Left lobe of liver (tissue), 2 donors: ENCODE measurements at regions not wholly inside any gene's neighbourhood (a gene's known extent, or its start where the extent isn't known, plus 50 kb on each side); places are given as distances from the start of the nearest gene placed in this dataset.

Experiments
- ATAC-seq: fragments of 200-7000 bp; cut with Tn5 transposase; one replicate; pipeline ENCODE4 v1.9.1; 2020; ENCODE audit warnings: mild to moderate bottlenecking, moderate library complexity
- DNase-seq: peaks from one replicate; pipeline ENCODE4 v3.0.0-alpha.2; 2020; ENCODE audit warnings: low spot score
- donor health status: DM: no; HTN: no; CAD: no; lungs with moderate emphysema.
- donor health status: DM: no; HTN: yes; CAD: no.

DNA sequence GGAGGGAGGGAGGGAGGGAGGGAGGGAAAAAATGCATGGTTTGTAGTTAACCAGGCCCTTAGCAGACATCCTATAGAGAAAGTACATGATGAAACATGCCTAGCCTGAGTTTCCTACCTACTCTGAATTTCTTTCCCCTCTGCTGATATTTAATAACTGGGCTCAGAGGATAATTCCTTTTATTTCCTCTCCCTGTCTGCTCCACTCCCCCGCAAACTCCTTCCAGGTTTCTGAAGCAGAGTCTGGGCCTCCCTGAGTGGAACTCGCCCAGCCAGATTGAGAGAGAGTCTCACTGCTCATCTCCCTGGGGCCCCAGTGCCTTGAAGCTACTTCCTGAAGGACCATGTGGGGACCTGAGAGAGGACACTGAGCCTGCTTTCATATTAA lies 111.9 kb upstream of the SLC44A3 start:
- no peak for ATAC-seq

DNA sequence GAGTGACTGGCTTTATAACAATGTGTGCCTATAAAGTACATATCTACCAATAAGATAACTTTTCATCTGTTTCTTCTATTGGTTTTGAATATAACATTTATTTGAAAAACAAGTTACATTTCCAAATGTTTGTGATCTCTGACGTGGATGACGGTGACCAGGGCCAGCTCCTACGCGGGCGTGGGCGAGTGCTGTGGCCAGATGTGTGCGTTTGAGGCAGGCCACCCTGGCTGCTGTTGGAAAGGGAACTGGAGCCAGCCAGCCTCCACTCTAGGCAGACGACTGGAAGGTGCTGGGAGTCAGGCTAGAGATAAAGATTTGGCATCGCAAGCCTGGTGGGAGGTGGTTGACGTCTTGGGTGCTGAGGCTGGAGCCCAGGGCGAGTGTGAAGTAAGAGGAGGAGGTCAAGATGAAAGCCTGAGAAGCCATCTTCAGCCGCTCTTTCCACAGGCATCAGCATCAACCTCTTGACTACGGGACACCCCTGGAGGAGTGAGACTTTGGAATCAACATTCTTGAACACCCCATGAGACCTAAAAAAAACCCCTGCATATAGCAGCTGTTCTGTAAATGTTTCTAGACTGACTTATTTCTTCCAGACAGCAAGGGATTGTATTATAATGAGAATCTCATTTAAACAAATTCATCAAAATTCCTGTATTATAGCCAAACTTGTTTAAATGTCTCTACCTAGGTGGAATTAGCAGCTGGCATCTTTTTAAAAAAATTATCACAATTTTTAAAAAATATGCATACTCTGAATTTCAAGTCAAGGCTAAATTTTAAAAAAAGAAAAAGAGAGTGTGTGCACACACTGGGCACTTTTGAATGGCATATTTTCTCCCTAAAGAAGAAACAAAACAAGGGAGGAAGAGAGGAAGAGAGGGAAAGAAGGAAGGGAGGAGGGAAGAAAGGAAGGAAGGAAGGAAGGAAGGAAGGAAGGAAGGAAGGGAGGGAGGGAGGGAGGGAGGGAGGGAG lies 112.5 kb upstream of the SLC44A3 start:
- no peak for DNase-seq
- ATAC-seq, result no peak

More for the DNA sequence above, 111.9 kb upstream of the SLC44A3 start:
- DNase-seq, result no peak

DNA sequence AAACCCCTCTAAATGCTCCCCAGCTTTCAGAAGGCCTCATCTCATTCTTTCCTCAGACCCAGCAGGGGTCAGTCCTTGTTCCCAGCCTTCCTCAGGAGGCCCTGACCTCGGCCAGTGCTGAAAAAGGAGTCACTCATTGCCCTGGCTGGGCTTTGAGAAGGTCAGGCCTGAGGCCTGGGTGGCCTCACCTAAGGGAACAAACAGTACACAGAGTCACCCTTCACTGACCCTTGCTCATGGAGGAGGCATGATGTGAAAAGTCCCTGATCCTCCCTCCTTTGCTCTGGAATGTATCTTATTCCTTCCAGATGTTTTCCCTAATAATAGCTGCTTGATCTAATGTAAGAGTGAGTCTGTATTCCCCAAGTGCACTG lies 117.7 kb upstream of the SLC44A3 start:
- no peak for DNase-seq
- ATAC-seq, result no peak

DNA sequence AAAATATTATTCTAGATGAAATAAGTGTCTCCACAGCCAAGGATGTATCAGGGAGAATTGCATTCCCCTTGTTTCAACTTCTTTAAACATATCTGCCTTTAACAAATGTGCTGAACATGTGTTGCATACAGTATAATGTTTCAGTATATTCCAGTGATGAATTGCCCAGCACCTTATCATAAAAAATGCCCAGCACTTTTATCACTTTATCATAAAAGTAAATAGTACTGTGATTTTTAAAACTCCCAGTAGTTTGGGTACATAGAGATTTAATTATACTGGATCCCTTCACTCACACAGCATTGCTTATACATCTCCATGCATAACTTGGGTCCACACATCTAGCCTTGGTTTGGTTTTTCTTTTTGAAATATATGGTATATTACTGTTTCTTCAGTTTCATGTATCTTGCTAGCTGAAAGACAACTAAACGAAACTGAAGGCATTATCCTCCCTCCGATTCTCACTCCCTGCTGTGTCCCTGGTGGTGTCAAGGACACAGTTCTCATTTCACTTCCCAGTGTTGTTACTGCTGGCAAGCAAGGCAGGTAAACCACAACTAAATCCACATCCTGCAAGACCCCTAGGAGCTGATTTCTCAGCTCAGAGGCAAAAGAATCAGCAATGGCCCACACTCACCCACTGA lies 118.2 kb upstream of the SLC44A3 start:
- DNase-seq, result no peak
- ATAC-seq, result no peak

DNA sequence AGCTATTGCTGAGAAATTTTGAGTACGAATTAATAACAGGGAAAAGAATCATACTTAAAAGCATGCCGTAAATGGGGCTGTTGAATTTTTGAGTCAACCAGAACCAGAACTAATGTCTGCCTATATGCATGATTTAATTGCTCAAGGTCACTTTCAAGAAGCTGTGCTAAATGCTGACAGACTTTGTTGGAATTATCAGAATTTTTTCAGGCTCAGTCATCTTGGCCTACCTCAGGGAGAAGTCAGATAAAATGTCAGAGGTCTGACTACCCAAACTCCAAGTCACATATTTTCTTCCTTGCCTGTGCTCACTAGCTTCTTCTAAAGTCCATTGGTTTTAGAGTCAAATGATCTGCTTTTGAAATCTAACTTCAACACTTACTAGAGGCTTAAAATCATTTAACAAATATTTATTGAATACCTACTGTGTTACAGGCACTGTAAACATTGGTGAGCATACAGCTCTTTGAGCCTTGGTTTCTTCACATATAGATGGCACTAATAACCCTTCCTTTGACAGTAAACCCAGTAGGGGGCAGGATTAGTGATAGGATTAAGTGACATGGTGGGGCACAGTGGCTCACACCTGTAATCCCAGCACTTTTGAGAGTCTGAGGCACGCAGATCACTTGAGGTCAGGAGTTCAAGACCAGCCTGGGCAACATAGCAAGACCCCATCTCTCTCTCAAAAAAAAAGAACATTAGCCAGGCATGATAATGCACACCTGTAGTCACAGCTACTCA lies 121.2 kb upstream of the SLC44A3 start:
- ATAC-seq (no peak), DNase-seq (no peak)

DNA sequence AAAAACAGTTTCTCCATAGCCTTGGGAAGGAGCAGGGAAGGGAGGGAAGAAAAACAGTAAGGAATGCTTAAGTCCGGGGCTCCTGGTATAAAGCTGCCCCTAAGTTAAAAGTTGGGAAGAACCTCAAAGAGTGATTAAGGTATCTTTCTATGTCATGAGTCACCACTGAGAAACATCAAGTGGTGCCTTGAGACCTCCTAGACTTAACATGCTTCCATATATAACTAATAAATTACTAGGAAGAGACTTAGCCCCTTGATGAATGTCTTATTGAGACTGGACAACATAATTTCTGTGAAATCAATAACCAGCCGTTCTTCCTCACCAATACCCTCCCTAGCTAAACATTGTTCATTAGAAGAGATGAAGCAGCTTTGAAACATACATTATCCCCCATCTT lies 121.8 kb upstream of the SLC44A3 start:
- ATAC-seq, result no peak
- DNase-seq, result no peak

DNA sequence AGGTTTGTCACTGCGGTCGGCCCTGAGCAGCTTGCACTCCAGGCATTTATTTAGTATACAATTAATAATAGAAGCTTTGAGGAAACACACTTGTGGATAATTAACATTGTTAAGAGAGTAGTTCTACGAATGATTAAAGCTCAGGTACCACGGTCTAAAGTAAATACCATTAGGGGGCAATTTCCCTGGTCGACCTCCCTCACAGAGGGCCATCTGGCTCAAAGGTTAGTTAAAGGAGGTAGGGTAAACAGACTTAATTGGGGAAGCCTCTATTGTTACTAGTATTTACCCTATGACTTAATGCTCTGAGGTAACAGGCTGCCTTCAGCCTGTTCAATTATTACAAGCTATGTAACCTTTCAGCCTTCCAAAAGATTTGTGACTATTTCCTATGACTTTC lies 122.3 kb upstream of the SLC44A3 start:
- ATAC-seq (no peak), DNase-seq (no peak)

DNA sequence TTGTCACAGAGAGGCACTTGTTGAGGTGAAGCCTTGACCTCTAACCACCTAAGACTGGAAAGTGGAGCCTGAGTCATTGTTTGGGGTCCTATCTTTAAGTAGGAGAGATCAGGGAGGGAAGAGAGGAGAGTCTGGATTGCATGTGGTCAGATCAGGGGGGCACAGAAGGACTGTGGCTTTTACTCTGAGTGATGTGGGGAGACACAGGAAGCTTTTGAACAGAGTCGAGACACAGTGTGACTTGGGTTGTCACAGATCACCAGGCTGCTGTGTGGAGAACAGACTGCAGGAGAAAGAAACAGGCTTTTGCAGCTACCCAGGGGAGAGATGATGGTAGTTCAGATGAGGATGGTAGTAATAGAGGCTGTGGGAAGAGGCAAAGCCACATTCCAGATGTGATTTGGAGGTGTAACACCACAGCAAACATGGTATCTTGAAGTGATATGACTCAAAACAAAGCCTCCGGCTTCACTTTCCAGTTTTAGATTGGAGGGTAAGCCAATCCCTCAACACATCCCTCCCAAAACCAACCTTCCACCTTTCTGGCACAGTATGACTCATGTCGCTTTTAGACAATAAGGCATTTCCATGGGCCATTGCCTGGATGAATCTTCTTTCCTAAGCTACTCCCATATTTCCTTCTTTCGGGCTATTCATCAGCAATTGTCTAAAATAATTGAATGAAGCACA lies 125.8 kb upstream of the SLC44A3 start:
- ATAC-seq, result no peak
- no peak for DNase-seq

DNA sequence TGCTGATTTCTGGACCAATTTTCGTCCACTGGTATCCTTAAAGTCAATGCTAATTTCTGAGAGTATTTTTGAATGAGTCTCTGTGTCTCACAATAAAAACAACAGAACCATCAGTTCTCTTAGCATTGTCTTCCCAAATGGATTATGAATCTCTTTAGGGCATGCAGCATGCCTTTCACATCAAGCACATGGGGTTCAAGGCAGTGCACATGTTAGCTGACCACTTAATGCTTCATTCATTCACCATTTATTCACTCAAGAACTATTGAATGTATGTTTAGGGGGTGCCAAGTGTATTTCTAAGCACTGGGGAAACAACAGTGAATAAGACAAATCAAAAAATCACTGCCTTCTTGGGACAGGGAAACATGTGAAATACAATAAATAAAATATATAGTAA lies 126.7 kb upstream of the SLC44A3 start:
- ATAC-seq (no peak), DNase-seq (no peak)

DNA sequence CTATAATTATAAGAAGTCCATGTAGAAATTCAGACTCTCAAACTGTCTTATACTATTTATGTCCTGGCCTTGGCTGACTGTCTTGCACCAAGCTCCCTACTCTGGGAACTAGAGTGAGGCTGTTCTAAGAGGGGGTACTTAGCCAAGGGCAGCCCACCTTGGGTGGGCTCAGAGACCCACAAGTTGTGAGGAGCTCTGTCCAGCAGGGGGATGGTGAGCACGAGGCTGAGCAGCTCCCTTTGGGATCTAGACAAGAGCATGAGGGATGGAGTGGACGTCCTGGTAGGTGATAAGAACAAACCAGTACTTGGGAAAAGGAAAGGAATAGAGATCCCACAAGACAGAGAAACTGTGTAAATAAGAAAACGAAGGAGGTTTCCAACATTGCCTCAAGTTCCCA lies 127.1 kb upstream of the SLC44A3 start:
- DNase-seq (no peak), ATAC-seq (no peak)

DNA sequence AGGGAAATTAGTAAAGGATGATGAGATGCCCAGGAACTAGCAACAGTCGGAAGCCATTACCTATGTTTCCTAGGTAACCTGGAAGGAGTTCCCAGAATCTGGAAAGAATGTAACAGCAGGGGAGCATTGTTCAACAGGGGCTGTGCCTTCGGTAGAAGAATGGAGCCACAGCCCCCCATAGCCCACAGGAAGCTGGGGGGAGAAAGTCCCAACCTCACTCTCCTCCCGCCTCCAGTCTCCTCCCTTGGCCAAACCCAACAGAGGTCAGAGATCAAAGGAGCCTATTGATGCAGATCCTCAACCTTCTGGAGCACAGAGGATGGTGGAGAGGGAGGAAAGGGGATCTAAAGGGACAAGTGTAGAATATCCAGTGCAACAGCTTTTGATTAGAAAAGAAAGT lies 131.5 kb upstream of the SLC44A3 start:
- ATAC-seq, result no peak
- no peak for DNase-seq

DNA sequence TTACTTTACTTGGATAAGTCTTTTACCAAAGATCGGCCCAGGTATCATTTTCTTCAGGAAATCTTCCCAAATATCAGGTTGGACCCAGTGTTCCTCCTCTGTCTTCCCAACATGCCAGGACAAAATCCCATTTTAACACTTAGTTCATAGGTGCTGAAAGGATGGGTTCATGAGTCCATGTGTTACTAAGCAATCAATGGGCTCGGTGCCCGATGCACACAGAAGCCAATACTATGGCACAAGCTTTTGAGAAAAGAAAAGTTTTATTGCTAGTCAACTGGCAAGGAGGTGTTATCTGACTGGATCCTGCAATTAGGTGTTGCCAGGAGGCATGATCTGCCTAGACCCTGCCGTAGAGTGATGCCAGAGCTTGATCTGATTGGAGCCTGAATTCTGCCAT lies 133.3 kb upstream of the SLC44A3 start:
- DNase-seq, result peak; percentile 77
- peak; percentile 96 for ATAC-seq

DNA sequence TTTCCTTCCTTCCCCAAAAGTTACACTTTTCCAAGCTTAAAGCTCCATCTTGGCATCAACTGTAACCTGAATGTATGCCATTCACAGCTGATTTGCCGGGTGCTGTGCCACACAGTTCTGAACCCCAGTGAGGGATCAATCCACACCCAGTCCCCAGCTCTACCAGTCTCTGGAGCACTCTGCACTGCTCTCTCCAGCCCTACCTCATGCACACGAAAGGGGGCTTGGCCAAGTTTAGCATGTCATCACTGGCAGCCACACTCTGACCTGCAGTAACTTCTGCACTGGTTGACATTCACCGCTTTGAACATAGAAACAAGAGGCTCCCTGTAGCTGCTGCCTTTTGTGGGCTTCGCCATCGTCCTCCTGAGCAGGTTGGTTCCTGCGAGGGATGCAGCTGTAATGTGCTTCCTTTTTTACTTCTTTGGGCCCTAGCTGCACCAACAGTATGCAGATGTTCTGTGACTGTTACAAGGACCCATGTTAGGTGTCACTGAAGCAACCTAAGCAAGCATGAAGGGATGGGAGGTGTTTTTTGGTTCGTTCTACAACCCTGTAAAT lies 135.4 kb upstream of the SLC44A3 start:
- no peak for ATAC-seq
- no peak for DNase-seq

DNA sequence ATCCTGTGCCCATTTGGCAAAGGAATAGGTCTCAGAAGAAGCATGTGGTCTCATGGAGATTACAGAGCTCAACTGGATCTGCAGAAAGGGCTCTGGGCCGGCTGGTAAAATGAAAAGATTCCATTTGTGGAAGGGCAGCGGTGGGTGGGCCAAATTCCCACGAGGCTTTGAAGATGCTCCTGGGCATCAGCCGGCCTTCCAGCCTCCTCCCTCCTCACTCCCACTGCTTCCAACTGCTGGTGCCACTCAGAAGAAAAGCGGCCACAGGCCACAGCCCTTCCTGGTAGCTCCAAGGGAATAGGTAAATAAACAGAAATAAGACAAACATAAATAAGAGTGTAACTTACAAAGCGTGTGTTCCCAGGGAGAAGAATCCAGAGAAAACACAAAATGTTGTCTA lies 136.3 kb upstream of the SLC44A3 start:
- DNase-seq (no peak), ATAC-seq (no peak)

DNA sequence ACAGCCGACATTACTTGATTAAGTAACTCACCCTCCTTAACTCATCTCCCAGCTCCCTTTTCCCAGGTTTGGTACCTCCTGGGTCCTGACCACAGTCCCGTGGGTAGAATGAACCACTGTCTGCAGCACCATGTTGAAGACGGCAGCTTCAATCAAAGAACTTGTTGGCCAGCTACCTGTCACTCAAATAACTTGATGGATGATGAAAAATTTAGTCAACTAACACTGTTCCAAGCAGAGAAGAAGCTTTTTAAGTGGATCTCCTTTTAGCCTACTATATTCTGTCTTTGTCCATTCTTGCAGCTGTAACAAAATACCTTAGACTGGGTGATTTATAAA lies 138.4 kb upstream of the F3 start:
- no peak for DNase-seq
- no peak for ATAC-seq

DNA sequence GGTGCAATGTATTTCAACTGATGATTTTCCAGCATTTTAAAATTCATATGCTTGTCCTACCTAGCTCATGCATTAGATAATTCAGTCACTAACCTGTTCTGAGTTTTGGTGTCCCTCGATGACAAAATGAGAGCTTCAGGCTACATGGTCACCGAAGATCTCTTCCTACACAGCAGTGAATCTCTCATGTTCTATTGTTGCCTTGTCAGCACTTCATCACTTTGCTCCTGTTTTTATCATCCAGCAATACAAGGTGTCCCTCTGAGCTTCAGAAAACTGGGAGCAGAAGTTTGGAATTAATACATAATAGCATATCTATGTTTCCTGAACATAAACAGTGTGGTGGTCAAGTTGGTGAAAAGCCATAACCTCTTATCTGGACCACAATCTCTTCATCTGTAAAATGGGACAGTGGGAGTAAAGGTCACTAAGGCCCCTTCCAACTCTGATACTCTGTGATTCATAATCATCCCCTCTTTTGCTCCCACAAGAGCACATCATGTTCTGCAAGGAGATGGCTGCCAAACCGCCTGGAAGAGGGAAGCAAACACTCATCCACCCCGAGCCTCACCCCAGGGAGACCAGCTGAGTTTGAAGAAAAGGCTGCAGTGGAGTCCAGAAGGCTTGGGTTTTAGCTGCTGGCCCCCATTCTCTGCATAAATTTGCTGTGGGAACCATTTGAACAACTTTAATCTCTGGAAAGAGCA lies 137.9 kb upstream of the F3 start:
- DNase-seq, result no peak
- ATAC-seq, result no peak

DNA sequence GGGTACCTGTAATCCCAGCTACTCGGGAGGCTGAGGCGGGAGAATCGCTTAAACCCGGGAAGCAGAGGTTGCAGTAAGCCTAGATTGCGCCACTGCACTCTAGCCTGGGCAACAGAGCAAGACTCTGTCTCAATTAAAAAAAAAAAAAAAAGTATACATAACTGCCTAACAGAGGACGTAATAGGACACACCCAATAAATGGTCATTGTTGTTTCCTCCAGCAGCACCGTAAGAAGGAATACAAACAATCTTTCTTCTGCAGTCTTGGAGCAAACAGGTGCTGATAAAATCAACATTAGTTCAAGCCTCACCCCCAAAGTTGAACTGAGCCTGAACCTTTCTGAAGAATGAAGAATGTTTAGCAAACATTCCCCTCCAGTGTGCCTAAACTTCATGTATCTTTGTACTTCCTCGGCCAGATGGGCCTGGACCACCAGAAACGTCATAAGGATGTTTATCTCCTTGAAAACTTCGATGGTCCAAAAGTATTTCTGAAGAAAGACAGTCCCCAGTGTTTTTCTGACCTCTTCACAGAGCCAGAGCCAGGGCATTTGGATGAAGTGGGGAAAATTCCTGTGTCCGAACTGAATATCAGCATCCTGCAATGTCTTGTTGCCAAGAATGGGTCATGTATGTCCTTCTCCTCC lies 136.8 kb upstream of the F3 start:
- no peak for ATAC-seq
- no peak for DNase-seq

DNA sequence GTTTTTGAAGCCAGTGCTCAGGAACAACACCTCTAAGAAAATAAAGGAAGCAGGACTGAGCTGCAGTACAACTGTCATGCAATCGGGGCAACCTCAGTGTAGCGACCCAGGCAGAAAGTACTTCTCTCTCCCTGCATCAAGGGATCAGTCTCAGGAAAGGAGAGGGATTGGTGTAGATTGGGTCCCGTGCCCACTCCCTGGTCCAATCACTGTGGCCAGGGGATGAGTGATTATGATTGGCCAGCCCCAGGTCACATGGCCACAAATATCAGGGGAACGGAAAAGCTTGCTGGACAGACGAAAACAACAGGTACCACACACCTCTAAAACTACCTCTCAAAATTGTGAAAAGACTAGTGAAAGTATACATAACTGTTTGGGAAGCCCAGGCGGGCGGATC lies 136.2 kb upstream of the F3 start:
- ATAC-seq, result no peak
- DNase-seq, result no peak

DNA sequence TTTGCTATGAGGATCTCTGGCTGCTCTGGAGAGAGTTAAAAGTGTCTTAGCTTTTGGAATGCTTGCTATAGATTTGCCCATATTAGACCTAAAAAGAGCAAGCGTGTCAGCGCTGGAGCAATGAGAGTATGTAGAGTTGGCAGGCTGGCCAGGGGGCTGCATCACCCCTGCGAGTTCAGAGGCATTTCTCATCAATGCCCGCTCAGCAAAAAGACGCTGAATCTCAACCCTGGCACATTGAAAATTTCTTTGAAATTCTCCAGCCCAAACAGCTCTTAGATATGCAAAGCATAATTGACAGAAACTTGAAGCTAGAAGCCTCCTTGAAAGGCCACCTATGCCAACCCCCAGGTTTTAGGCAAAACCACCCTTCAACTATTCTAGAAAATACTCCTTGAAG lies 135.5 kb upstream of the F3 start:
- no peak for DNase-seq

DNA sequence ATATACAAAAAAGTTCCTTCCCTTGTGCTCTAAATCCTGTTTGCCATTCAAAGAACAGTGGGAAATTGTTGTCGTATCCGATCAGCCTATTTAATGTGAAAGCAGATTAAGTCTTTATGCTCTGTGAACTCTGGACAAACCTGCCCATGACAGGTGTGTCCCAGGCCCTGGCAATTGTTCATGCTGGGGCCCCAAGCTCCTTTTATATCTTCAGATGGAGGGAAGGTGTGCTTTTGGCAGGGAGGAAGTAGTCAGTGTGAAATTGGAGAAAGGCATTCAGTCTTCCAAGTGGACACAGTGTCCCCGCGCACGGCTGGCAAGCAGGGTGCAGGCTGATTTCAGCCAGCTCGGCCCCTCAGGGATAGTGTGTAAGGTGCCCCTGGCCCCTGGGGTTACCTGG lies 135.1 kb upstream of the F3 start:
- DNase-seq (no peak), ATAC-seq (no peak)

More for the DNA sequence above, 135.5 kb upstream of the F3 start:
- no peak for ATAC-seq
